GM18868 (cell line): ENCODE measurements at regions not wholly inside any gene's neighbourhood (a gene's known extent, or its start where the extent isn't known, plus 50 kb on each side); places are given as distances from the start of the nearest gene placed in this dataset.

Experiments used
- ATAC-seq: cut with Tn5 transposase; IDR thresholded peaks from one replicate; pipeline ENCODE4 v1.9.1; 2021; ENCODE audit warnings: mild to moderate bottlenecking, moderate library complexity; ENCODE audit not compliant: unreplicated experiment

DNA sequence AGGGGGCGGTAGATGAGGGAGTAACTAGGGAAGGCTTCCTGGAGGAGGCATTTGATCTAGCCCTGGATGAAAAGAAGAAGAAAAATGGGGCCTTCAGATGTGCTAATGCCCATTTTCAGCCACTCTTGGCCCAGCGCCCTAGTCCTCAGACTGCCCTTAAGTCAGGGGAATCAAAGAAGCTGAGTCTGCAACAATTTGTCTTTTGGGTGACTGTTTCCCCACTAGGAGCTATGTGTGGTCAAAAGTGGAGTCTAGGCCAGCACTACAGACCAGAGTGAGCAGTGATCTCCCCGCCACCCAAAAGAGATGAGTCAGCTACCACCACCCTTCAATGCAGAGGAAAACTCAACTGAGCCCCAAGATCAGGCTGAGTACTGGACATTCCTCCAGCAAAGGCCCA is 542.1 kb downstream of the BNC2 start:
- ATAC-seq, result no peak

DNA sequence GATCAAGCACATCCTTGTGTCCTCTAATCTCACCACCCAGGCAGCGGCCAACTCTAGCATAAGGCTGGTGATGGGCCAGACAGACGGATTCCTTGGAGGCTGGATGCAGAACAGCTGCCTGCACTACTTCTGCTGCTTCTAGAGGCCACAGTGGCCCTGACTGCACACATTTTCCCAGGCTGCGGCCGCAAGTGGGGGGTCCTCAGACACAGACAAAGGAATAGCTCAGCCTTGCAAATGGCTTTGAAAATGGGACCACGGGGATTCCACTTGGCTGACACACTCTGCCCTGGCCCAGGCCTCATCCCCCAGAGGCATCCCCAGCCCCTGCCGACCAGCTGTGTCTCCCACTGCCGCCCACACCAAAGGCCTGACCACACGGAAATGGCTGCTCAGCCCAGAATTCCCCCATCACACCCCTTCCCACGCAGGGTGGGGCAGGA is 540.8 kb downstream of the BNC2 start:
- no peak for ATAC-seq

DNA sequence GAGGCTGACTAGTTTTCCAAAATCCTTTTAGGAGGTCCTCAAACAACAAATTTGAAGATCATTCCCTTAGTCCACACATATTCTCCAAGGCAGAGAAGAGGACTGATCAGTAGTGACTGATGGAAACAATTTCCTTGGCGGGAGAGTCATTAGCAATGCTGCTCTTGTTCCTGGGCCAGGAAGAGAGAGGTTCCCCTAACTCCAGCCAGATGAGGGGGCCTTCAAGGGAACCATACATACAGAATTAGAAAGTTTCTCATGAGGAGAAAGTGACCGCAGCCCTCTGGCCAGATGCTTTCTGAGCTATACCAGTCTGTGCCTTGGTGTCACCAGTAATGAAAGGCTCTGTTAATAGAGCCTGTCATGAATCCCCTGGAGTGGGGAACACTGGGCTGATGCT is 539.4 kb downstream of the BNC2 start:
- no peak for ATAC-seq

DNA sequence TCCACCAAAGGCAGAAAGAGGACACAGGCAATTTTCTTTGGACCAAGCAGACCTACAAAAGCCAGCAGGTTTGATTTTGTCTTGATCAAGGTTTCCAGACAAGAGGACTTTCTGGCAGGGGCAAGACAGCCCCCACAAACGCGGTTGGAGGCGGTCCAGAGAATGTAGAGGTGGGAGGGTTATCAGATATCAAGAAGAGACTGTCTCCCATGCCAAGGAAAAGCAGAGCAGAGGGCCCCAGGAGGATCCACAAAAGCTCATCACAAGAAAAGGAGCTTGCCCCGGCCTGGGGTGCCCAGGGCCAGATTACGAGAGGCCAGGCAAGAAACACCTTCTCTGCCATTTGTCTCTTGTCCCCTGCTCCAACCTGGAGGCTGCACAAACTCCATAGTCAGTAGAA is 538.9 kb downstream of the BNC2 start:
- ATAC-seq, result no peak

GRCh38 chr9:16333691-16334090 is 536.8 kb downstream of the BNC2 start:
- ATAC-seq, result no peak

DNA sequence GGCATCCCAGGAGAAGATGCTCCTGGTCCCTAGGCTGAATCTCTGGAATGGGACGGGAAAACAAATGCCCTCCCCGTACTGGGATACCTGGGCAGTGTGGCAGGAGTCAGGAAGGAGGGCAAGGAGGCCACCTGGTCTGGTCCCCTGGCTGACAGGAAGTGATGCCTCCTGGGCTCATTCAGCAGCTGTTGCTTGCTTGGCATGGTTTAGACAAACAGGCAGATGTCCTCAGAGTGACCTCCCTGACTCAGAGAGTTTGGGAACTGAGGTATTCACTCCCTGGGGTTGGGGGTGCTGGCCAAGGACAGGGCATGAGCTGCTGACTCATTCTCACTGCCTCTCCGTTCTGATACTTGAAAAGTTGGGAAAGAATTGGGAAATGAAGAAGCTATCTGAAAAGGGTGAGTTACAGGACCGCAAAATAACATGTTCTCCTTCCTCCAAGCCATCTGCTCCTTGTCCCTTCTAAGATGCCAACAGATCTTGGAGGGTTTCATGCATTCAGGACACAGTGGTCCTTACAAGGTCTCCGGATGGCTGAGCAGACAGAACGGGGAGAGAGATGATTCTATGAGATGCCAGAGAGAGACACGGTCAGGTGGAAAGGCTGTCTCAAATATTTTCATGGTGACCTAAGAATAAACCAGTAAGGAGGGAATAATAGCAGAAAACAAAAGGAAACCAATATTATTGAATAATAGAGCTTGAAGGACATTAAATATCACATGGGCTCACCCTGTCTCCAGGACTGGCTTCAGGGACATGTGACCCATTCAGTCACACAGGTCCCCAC is 534.5 kb downstream of the BNC2 start:
- no peak for ATAC-seq

GRCh38 chr9:16336833-16337232 is 533.6 kb downstream of the BNC2 start:
- ATAC-seq, result no peak

GRCh38 chr9:16337322-16338029 is 533.0 kb downstream of the BNC2 start:
- ATAC-seq, result no peak

DNA sequence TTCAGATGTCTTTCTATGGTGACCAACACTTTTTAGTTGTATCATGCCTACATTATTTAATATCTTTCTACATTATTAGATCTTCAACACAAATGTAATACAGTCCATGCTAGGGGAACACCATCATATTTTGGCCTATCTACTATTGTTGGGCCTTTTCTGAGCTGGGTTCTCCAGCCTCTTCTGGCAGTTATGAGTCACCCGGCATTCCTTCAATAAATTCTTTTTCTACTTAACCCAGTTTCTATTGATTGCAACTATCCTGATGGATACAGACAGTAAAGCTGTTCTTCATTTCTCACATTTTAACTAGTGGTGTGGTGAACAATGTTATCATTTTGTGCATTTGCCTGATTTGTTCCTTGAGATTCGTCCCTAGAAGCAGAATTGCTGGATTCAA is 529.3 kb downstream of the BNC2 start:
- ATAC-seq, result no peak

GRCh38 chr9:16342246-16343020 is 528.0 kb downstream of the BNC2 start:
- ATAC-seq, result no peak

DNA sequence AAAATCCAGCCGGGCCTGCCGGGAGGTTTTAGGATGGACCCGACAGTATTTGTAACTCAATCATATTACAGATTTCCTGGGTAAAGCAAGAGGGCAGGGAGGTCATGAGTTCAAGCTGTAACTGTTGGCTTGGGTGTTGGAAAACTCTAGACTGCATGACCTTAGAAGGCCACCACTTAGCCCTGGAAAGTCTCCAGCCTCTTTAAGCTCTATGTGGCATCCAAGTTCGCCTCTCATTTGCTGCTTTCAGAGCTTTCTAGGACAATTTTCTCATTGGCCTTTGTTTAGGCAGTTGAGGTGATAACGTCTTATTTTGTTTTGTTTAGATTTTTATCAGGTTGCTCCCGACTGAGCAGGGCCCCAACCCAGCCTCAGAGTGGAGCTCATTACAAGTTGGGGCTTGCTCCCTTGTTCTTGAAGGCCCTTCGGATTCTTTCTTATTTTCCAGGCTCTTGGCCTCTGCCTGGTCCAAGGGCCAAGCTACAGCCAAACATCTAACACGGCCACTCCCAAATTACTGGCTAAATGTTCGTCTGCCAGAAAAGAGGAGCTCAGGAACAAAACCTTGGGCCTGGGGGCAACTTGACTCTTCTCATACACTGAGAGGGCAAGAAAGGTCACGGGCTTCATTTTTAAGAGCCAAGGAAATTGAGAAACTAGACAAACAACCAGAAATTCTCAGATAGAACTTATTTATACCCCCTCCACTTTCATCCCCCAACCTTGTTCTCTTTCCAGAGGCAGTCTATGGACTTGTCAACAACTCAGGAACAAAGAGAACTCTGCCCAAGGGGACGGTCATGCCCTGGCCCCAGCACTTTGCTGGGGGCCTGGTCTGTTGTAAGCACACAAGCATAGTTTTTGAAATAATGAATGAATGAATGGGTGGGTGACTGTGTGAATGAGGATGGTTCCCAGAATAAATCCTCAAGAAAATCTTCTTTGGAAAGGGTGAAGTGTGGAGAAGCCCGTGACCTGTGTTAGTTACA is 526.9 kb downstream of the BNC2 start:
- ATAC-seq, result no peak

DNA sequence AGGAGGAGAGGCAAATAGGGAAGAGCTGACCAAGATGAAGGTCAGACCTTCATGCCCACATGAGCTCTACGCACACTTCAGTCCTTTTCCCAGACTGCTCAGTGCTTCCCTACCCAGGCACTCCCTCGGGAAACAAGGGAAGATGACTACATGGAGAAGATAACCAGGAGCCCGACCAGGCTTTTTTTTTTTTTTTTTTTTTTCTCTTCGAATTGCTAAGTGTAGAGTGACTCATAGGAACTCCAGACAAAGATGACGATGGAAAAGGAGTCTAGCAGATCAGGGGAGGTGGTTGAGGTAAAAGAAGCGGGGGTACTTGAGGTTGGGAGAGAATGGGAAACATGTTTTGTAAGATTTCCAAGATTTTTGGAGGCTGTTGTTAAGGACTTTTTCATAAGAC is 526.1 kb downstream of the BNC2 start:
- ATAC-seq, result no peak

DNA sequence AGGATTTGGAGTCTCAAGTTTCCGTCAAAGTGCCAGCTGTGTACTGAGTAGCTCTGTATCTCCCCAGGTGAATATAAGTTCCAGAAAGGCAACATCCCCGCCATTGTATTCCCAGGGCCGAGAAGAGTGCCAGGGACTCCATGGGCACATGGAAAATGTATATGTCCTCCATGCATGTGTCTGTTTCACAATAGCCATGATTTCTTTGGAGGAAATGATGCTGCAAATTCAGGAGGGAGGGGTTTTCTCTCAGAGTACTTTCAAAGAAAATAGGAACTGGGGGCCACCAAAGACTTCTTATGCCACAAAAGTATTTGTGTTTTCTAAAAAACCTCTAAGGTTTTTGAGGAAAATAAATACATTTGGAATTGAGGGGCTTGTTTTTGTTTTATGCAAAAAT is 524.6 kb downstream of the BNC2 start:
- ATAC-seq, result no peak

DNA sequence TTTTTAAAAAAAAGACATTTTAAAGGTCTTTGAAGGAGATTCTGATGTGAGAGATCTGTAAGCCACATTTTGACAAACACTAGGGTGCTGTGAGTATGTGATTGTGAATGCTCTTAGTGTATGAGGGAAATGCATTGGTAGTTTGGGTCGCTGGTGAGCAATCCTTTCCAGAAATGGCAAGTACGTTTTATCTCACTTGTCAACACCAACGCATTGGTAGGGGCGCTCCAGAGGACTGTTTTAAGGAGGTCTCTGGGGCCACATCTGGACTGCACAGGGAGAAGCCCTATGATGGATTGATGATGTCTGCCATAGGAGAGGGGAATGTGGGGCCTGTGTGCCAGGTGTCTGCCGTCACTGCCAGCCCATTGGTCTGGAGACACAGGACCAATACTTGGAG is 522.6 kb downstream of the BNC2 start:
- no peak for ATAC-seq

DNA sequence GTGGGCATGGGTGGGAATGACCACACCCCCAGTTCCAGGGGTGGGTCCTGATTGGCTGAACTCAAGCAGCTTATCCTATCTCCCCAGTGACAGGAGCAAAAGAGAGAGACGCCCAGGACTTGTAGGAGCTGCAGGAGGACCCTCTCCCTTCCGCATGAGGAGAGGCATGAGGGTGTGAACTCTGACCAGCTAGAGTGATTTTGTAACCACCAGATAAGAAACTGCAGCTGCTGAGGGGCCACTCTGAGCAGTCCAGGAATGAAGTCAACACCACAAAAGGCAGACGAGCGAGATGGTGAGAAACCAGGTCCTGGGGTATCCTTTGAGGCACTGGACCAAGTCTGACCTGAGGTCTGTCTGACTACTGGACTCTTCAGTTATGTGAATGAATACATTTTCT is 521.9 kb downstream of the BNC2 start:
- ATAC-seq, result no peak

DNA sequence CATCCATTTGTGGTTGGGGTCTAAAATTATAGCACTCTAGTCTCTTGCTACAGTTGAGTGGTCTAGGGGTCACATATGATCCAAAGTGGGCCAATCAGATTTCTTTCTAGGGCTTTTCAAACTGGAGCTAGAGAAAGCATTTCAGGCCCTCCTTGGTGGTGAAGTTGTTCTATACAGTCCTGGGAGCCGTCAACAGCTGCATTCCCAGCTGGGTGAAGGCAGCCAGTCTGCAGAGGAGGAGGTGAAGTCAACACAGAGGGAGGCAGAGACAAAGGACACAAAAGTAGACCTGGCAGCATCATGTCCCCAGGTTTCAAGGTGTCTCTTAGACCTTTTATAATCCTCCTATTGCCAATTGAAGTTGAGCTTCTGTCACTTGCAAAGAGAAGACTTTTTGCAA is 518.2 kb downstream of the BNC2 start:
- no peak for ATAC-seq

GRCh38 chr9:16352791-16353401 is 517.6 kb downstream of the BNC2 start:
- ATAC-seq, result no peak

DNA sequence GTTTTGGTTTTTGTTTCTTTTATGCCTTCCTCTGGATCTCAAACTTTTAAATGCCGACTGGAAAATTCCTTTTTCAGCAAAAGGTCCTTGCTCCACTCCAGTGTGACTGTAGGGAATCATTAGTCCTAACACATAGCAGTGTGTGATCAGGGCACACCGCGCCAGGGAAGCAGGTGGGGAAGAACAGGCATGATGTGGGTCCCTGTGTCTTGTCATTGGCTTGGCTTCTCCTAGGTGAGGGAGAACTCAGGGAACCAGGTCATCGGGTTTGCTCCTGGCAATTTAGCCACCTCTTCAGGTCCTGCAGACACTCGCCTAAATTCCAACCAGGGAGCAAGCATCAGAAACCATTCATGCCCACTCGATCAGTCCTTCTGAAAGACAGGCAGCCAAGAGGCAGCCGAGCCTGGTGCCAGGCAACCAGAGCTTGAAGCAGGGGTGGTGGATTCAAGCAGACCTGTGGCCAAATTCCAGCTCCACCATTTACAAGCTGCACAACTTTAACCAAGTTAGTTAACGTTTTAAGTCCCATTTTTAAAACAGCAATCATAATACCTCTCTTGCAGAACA is 514.2 kb downstream of the BNC2 start:
- ATAC-seq, result no peak

DNA sequence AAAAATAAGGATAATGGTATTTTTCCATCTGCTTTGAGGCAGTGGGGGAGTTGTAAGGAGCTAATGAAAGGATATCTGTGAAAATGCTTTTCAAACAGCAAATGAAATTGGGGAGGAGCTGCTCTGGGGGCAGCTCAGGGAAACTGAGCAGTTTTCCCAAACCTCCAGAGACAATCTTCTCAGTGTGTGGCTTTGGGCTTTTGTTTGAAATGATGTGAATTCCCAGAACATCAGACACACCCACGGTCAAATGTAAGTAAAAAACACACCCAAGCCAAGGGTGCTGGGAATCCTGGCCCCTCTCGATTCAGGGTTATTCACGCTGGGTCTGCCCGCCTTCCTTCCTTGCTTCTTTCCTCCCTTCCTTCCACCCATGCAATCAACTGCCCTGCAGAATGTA is 512.6 kb downstream of the BNC2 start:
- ATAC-seq, result no peak

DNA sequence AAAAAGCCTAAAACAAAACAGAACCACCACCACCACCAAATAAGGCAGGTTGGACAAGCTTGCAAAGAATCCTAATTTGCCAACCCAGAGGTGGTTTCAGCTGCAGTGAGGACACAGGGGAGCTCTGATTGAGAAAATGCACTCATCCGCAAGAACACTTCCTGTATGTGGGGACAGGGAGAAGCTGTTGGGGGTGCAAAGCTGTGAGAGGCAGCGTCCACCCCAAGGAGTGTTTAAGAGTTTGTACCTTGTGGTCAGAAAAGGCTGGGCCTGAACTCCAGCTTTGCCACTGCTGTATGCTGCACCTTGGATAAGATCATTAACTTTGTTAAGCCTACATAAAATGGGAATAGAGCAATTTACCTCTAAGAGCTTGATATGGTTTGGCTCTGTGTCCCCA is 511.7 kb downstream of the BNC2 start:
- ATAC-seq, result no peak
